ENCODE measurements at regions not wholly inside any gene's neighbourhood (a gene's known extent, or its start where the extent isn't known, plus 50 kb on each side); places are given as distances from the start of the nearest gene placed in this dataset.
"Not testable (repeated sequence)": the region's sequence is repeated elsewhere in the genome, so short reads cannot be mapped to it uniquely, and the experiment has no call there.

GRCh38 chr17:52420555-52421078 is 262.1 kb upstream of the CA10 start:
- no peak overlapping the region for H3K4me3 ChIP-seq (ENCODE audit: low read depth, low read length)
- no peak for DNase-seq (ENCODE audit: low read depth)
- TF ChIP-seq POLR2A (IDR thresholded peaks at IDR 0.05; ENCODE audit: extremely low read depth, insufficient read length) (no peak), MYC (IDR thresholded peaks at IDR 0.05; ENCODE audit: low read depth, low read length) (no peak)
- TF ChIP-seq, protein P1, sequence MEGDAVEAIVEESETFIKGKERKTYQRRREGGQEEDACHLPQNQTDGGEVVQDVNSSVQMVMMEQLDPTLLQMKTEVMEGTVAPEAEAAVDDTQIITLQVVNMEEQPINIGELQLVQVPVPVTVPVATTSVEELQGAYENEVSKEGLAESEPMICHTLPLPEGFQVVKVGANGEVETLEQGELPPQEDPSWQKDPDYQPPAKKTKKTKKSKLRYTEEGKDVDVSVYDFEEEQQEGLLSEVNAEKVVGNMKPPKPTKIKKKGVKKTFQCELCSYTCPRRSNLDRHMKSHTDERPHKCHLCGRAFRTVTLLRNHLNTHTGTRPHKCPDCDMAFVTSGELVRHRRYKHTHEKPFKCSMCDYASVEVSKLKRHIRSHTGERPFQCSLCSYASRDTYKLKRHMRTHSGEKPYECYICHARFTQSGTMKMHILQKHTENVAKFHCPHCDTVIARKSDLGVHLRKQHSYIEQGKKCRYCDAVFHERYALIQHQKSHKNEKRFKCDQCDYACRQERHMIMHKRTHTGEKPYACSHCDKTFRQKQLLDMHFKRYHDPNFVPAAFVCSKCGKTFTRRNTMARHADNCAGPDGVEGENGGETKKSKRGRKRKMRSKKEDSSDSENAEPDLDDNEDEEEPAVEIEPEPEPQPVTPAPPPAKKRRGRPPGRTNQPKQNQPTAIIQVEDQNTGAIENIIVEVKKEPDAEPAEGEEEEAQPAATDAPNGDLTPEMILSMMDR (IDR thresholded peaks at IDR 0.05; ENCODE audit: low read depth, low read length) = no peak
- TF ChIP-seq, protein P2, sequence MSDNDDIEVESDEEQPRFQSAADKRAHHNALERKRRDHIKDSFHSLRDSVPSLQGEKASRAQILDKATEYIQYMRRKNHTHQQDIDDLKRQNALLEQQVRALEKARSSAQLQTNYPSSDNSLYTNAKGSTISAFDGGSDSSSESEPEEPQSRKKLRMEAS (IDR thresholded peaks at IDR 0.05; ENCODE audit: low read depth, low read length) = no peak

DNA sequence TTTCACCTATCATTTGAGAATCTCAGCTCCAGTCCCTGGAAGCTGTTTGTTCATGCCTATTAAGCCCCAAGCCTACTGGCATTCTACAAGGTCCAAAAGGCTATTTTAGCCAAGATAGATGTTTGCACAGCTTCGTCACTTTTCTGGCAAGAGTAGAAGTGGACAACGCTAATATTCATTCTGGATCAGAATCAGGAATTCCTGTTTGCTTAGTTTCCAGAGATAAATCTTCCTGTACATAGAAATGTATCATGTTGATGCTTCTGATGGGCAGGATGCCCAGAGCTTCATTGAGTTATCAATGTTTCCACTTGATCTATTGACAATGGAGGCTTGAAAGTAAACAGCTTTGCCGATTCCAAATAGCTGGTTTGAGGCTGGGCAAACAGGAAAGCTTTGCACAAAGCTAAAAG is 260.7 kb upstream of the CA10 start:
- DNase-seq (ENCODE audit: low read depth) = no peak
- TF ChIP-seq, protein P2 (IDR thresholded peaks at IDR 0.05; ENCODE audit: low read depth, low read length) = no peak
- no peak for TF ChIP-seq MYC (IDR thresholded peaks at IDR 0.05; ENCODE audit: low read depth, low read length)
- no peak overlapping the region for H3K4me3 ChIP-seq (ENCODE audit: low read depth, low read length)

GRCh38 chr17:52410781-52411180 is 252.3 kb upstream of the CA10 start:
- DNase-seq (ENCODE audit: low read depth) = no peak
- H3K4me3 ChIP-seq (ENCODE audit: low read depth, low read length) = no peak overlapping the region
- no peak for TF ChIP-seq MYC (IDR thresholded peaks at IDR 0.05; ENCODE audit: low read depth, low read length)
- TF ChIP-seq, protein P1 (IDR thresholded peaks at IDR 0.05; ENCODE audit: low read depth, low read length) = no peak
- TF ChIP-seq POLR2A (IDR thresholded peaks at IDR 0.05; ENCODE audit: extremely low read depth, insufficient read length) = no peak
- TF ChIP-seq, protein P2 (IDR thresholded peaks at IDR 0.05; ENCODE audit: low read depth, low read length) = no peak

- DNase-seq (ENCODE audit: low read depth) = not testable (repeated sequence)
Measured at GRCh38 chr17:52409222-52409621, 250.7 kb upstream of the CA10 start.

GRCh38 chr17:52395308-52395707 is 236.8 kb upstream of the CA10 start:
- H3K4me3 ChIP-seq (ENCODE audit: low read depth, low read length) = no peak overlapping the region
- TF ChIP-seq, protein P1 (IDR thresholded peaks at IDR 0.05; ENCODE audit: low read depth, low read length) = no peak
- TF ChIP-seq POLR2A (IDR thresholded peaks at IDR 0.05; ENCODE audit: extremely low read depth, insufficient read length) = no peak
- no peak for TF ChIP-seq MYC (IDR thresholded peaks at IDR 0.05; ENCODE audit: low read depth, low read length)
- TF ChIP-seq, protein P2 (IDR thresholded peaks at IDR 0.05; ENCODE audit: low read depth, low read length) = no peak
- no peak for DNase-seq (ENCODE audit: low read depth)

More at GRCh38 chr17:52409222-52409621, 250.7 kb upstream of the CA10 start:
- not testable (repeated sequence) for H3K4me3 ChIP-seq (ENCODE audit: low read depth, low read length)

DNA sequence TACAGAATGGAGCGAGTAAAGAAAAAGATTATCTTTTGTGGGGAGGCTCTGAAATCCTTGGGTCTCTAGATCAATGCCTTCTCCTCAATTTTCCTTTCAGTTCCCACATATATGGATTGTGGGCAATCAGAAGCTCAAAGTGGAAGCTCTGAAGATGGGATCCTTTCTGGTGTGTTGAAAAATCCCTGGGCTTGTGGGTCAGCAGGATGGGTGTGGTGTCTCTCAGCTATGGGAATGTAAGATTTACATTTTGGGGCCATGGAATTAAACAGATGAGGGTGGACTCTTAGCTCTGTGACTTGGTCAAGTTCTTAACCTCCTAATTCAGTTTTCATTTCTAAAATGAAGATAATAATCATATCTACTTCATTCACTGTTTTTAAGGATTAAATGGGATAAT is 231.9 kb upstream of the CA10 start:
- no peak for DNase-seq (ENCODE audit: low read depth)
- no peak overlapping the region for H3K4me3 ChIP-seq (ENCODE audit: low read depth, low read length)
- TF ChIP-seq, protein P1 (IDR thresholded peaks at IDR 0.05; ENCODE audit: low read depth, low read length) = no peak
- TF ChIP-seq POLR2A (IDR thresholded peaks at IDR 0.05; ENCODE audit: extremely low read depth, insufficient read length) (no peak), MYC (IDR thresholded peaks at IDR 0.05; ENCODE audit: low read depth, low read length) (no peak)
- TF ChIP-seq, protein P2 (IDR thresholded peaks at IDR 0.05; ENCODE audit: low read depth, low read length) = no peak

DNA sequence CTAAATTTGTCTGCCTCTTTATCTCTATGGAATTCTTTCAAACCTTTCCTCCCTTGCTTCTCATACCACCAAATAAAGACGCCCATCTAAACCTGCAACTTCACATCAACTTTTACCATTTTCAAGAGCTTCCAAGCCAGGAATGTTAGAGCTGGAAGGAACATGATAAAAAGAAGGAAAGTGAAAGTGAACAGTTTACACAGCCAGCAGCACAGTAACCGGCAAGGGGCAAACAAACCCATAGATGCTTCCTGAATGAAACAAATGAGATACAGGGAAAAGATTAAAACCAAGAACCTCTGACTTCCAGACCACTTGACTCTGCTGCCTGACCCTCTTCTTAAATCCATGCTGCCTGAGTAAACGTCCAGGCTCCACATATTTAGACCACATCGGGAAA is 231.1 kb upstream of the CA10 start:
- TF ChIP-seq, protein P1 (IDR thresholded peaks at IDR 0.05; ENCODE audit: low read depth, low read length) = no peak
- TF ChIP-seq, protein P2 (IDR thresholded peaks at IDR 0.05; ENCODE audit: low read depth, low read length) = no peak
- no peak for TF ChIP-seq MYC (IDR thresholded peaks at IDR 0.05; ENCODE audit: low read depth, low read length)
- no peak for TF ChIP-seq POLR2A (IDR thresholded peaks at IDR 0.05; ENCODE audit: extremely low read depth, insufficient read length)
- H3K4me3 ChIP-seq (ENCODE audit: low read depth, low read length) = no peak overlapping the region
- no peak for DNase-seq (ENCODE audit: low read depth)
